GM19328 (cell line): ENCODE measurements at regions not wholly inside any gene's neighbourhood (a gene's known extent, or its start where the extent isn't known, plus 50 kb on each side); places are given as distances from the start of the nearest gene placed in this dataset.

Experiments used
- ATAC-seq: cut with Tn5 transposase; IDR thresholded peaks from one replicate; pipeline ENCODE4 v1.9.1; 2021; ENCODE audit warnings: mild to moderate bottlenecking, moderate library complexity; ENCODE audit not compliant: unreplicated experiment

GRCh38 chr14:89613260-89614008 lies 196.4 kb upstream of the FOXN3 start:
- ATAC-seq = no peak

GRCh38 chr14:89609500-89610100 lies 192.6 kb upstream of the FOXN3 start:
- no peak for ATAC-seq

- no peak for ATAC-seq
These were observed 190.4 kb upstream of the FOXN3 start for GRCh38 chr14:89607453-89607852.

GRCh38 chr14:89603938-89604480 lies 187.0 kb upstream of the FOXN3 start:
- no peak for ATAC-seq

DNA sequence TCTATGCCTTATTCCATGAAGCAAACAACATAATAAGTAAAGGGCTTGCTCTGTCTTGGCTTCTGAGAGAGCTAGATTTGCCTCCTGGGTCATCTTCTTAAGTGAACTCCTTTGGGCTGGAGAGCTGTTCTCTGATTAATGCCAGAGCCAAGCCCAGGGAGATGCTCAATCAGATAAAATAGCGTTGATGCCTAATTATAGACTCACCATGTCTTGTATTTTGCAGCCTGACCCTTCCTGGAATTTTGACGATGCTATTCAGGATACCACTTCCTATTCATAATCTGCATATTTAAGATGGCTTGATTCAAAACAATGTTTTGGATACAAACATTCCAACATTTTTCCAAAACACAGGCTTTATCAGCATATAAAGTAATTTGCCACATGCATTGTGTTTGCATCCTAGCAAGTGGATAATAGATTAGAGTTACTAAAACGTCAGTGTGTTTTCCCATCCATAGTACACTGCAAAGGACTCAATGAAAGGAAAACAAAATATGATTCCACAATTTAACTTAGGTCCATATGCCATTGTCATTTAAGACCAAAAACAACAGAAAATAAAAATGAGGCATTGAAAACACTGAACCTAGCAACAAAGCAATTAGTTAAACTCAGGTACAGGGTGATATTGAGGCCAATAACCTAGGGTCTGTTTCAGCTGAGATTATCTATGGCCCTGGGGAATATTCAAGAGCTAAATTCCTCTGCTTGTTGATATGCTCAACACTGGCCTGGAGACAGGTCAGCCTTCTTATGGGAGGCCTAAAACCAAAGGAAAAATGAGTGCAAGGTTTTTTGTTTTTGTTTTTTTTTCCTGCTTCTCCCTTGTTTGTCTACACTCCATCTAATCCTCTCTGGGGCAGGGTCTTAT lies 184.2 kb upstream of the FOXN3 start:
- ATAC-seq = no peak

GRCh38 chr14:89600029-89600428 lies 183.0 kb upstream of the FOXN3 start:
- ATAC-seq = no peak

- ATAC-seq = no peak
These were observed 181.6 kb upstream of the FOXN3 start for GRCh38 chr14:89598548-89599186.

DNA sequence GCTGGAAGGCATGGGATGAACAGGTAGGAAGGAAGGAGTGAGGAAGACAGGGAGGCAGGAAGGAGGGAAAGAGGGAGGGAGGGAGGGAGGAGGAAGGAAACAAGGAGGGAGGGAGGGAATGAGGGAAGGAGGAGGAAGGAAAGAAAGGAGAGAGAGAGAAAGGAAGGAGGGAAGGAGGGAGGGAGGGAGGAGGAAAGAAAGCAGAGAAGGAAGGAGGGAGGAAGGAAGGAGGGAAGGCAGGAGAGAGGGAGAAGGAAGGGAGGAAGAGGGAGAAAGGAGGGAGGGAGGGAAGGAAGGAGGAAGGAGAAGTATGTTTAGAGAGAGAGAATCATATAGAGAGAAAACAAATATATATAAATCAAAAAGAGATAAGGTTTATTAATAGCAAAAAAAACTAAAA lies 175.9 kb upstream of the FOXN3 start:
- ATAC-seq = no peak

GRCh38 chr14:89589400-89590118 lies 172.5 kb upstream of the FOXN3 start:
- no peak for ATAC-seq

- ATAC-seq = no peak
These were observed 171.8 kb upstream of the FOXN3 start for GRCh38 chr14:89588840-89589296.

DNA sequence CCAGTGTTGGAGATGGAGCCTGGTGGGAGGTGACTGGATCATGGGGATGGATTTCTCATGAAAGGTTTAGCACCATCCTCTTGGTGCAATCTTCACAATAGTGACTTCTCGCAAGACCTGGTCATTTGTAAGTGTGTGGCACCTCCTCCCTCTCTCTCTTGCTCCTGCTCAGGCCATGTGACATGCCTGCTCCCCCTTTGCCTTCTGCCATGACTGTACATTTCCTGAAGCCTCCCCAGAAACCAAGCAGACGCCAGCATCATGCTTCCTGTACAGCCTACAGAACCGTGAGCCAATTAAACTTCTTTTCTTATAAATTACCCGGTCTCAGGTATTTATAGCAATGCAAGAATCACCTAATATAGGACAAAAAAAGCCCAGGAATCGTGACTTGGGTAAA lies 171.0 kb upstream of the FOXN3 start:
- ATAC-seq = no peak

GRCh38 chr14:89587136-89587420 lies 170.0 kb upstream of the FOXN3 start:
- ATAC-seq = no peak

DNA sequence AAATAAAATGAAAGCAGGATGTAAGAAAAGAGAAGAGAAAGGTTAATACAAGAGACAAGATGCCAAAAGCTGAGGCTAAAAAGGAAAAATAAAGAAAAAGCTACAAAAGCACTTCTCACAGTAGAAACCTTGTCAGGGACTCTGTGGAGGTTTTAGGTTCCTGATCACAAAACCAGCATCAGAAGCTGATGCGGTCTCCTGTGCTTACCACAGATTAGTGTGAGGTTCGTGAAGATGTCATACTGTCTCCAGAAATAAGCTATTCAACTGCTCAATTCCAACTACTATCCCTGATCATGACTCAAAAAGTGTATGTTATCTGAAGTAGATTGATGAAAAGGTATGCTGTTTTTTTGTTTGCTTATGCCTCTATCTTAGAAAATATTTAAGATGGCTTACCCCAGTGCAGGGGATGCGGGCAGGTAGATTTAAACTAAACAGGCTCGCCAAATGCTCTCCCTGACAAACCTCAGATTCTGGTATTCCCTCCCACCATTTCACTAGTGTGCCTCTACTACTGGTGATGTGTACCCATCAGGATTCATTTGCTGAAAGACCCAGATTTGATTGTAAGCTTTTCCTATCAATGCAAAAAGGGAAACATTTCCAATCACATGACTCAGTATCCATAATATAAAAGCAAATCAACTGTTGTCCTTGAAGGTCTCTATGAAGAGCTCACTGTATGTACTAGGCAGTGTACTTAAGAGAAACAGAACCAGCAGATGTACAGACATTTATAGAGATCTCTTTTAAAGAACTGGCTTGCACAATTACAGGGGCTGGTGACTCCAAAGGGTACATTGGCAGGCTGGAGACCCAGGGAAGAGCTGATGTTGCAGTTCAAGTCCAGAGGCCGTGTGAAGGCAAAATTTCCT lies 169.5 kb upstream of the FOXN3 start:
- ATAC-seq = no peak

DNA sequence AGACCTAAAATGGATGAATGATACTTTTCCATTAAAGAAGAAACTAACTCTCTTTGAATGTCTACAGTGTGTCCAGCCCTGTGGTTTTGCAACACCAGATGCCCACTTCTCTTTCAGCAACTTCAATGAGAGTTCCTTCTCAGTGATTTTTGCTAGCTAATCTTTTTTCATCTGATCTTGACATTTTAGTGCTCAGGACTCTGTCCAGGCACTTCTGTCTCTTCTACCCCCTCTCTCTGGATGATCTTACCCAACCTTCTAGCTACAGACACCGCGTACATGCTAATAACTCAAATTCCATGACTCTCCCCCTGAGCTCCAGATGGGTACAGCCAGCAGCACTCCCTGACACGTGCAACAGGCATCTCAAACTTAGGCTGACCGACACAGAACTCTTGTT lies 161.1 kb upstream of the FOXN3 start:
- ATAC-seq = no peak

DNA sequence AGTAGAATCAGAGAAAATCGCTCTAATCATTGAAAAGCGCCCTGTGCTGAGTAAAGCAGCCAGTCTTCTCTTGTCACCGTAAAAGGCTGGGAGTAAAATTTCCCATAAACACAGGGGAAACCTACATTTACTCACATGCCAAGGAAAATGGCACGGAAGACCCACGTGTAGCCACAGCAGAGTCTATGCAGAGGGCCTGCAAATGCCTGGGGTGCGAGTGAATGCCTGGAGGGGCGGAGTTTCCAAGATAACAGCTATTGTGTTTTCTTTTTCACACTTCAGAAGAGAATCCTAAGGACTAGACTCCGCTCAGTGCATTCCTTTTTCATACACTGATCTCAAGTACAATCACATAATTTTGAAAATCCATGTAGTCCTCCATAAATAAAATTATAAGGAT lies 159.9 kb upstream of the FOXN3 start:
- no peak for ATAC-seq

DNA sequence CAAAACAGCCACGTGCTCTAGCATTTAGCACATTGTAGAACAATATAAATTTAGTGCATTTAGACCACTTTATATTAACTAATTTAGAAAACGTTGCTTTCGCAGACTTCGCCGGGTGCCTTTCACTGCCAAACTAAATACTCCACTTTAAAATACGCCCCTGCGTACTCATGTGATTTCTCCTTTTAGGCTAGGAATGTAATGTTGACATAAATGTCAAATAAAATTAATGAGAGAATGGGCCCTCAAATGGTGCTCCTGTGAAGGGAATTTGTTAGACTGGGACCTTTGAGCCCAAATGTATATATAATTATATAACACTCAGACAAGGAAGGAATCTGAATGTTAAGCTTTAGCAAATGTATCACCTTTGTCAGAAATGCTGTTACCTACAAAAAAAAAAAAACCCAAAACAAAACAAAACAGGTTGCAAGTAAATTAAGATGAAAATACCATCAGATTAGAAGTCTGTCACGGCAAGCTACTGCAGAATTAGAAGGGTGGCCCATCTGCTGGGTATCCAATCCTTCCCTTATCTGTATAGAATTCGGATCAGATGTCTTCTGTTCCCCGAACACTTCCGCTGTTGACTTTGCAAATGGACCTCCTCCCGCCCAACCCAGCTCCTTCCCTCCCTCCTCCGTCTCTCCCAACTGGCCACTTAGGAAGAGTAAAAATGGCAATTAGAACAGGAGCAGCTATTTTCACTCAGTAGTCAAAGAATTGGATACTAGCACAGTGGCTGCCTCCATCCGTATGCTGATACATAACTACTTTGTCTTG lies 159.3 kb upstream of the FOXN3 start:
- no peak for ATAC-seq

- no peak for ATAC-seq
These were observed 158.5 kb upstream of the FOXN3 start for GRCh38 chr14:89575386-89576061.

DNA sequence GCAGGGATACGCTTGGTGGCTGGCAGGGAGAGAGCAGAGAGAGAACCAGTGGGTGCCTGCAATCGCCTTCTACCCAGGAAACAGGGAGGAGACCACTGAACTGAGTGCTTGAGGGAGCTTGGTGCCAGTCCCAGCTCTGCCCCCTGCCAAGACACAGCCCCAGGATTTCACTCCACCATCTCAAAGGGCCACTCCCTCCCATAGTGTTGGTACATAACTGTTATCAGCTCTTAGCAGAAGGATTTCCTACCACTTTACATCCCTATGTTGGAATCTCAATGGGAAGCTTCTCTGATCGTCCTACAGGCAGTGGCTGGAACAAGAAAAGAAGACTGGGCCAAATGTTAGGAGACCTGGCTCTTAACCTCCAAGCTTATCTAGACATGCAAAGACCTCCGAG lies 157.4 kb upstream of the FOXN3 start:
- no peak for ATAC-seq

GRCh38 chr14:89573399-89573657 lies 156.3 kb upstream of the FOXN3 start:
- ATAC-seq = no peak
